LNCaP clone FGC (cell line): ENCODE measurements at regions not wholly inside any gene's neighbourhood (a gene's known extent, or its start where the extent isn't known, plus 50 kb on each side); places are given as distances from the start of the nearest gene placed in this dataset.

Source experiments
- DNase-seq: peaks from one replicate; pipeline ENCODE4 v3.0.0-alpha.2; 2011; ENCODE audit warnings: low read depth
- H3K4me3 ChIP-seq: 2 replicates; pipeline ENCODE4 v1.5.1; 2011; ENCODE audit warnings: mild to moderate bottlenecking, low read depth, low read length, control low read depth
- CTCF ChIP-seq: IDR thresholded peaks from 2 replicates; pipeline ENCODE4 v1.5.1; 2012; ENCODE audit warnings: mild to moderate bottlenecking; ENCODE audit not compliant: control insufficient read depth, insufficient read depth; ENCODE audit errors: extremely low read depth

GRCh38 chr7:87007038-87007437 is 52.4 kb downstream of the ELAPOR2 start:
- no peak for DNase-seq
- no peak for TF ChIP-seq CTCF
- H3K4me3 ChIP-seq, result no peak overlapping the region

- no peak for TF ChIP-seq CTCF
- DNase-seq, result no peak
- no peak overlapping the region for H3K4me3 ChIP-seq
Observed at GRCh38 chr7:87004956-87005355, 54.5 kb downstream of the ELAPOR2 start.

GRCh38 chr7:87003872-87004798 is 55.3 kb downstream of the ELAPOR2 start:
- 0 out of 2 replicates have a peak overlapping the region, but pooled peaks have one; percentile 4 for H3K4me3 ChIP-seq
- peak; percentile 34 for DNase-seq
- no peak for TF ChIP-seq CTCF

- no peak for DNase-seq
- TF ChIP-seq CTCF, result no peak
Observed at GRCh38 chr7:87001214-87001613, 58.2 kb downstream of the ELAPOR2 start.

GRCh38 chr7:87000344-87000743 is 59.1 kb downstream of the ELAPOR2 start:
- no peak for DNase-seq

More at GRCh38 chr7:87001214-87001613, 58.2 kb downstream of the ELAPOR2 start:
- no peak overlapping the region for H3K4me3 ChIP-seq

GRCh38 chr7:86999750-87000149 is 59.7 kb downstream of the ELAPOR2 start:
- no peak overlapping the region for H3K4me3 ChIP-seq
- no peak for TF ChIP-seq CTCF
- no peak for DNase-seq

More at GRCh38 chr7:87000344-87000743, 59.1 kb downstream of the ELAPOR2 start:
- TF ChIP-seq CTCF, result no peak
- no peak overlapping the region for H3K4me3 ChIP-seq

GRCh38 chr7:86995814-86996213 is 63.6 kb downstream of the ELAPOR2 start:
- DNase-seq, result no peak
- H3K4me3 ChIP-seq, result no peak overlapping the region
- TF ChIP-seq CTCF, result no peak
